NCI-H446 (cell line): ENCODE measurements at regions not wholly inside any gene's neighbourhood (a gene's known extent, or its start where the extent isn't known, plus 50 kb on each side); places are given as distances from the start of the nearest gene placed in this dataset.

Source experiments
- DNase-seq, 2 experiments: peaks; one replicate each; lab custom pipeline; 2025; lab: John Stamatoyannopoulos, UW

DNA sequence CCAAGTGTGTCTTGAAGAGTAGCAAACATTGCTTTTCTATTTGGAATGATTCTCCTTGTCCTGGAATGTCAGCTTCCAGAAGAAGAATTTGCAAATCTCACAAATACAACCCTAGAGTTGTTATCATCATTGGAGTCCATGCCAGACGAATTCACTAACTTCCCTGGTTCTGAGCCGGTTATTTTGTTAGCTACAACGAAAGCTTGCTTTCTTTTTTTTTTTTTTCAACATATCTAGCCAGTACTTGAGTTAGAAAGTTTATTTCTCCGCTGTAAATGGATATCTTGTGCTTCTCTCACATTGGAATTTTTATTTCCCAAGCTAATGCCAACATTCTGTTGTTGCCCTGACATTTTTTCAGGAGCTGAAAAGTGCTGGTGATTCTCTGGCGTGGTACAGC, 138.1 kb upstream of the POM121L12 start:
- DNase-seq, result no peak

DNA sequence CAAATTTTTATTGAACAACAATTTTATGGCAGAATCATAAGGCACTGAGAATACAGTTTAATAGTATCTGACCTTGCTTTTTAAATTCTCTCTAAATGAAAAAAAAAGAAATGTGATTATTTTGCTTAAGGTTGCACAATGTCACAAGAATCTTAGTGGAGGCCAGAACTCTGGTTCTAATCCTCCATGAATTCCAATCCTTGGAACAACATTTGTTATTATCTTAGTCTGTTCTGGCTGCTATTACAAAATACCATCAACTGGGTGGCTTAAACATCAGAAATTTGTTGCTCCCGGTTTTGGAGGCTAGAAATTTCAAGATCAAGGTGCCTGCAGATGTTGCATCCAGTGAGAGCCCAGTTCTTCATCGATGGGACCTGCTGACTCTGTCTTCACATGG, 158.2 kb upstream of the POM121L12 start:
- DNase-seq, result no peak

DNA sequence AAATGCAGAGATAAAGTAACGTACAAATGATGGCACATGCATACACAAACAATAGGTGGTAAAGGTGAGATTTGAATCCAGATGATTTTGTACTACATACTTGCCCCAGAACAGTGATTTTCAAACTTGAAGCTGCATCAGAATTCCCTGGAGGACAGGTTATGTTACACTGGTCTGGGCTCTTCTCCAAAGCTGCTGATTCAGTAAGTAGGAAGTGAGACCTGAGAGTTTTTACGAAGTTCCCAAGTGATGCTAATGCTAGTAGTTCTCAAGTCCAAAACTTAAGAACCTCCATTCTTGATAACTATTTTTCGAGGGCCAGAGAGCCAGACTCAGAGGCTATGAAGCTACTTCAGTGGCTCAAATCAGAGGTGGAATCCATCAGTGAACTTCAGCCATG, 159.0 kb upstream of the POM121L12 start:
- no peak for DNase-seq

DNA sequence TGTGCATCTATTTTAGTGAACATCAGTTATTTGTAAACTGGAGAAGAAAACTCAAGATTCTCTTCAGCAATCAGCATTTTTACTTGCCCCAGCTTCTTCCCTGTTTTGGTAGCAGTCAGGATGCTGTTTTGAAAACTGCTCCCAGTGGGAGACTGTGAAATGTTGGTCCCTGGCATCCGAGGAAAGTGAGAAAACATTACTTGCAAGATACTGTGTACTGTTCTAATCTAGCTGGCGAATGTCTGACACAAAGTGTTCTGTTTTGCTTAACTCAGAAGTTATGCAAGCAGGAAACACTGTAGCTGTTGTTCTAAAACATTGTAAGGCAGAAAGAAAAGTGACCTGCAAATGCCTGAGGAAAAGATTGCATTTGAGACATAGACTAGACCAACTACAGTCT, 171.8 kb upstream of the POM121L12 start:
- no peak for DNase-seq

DNA sequence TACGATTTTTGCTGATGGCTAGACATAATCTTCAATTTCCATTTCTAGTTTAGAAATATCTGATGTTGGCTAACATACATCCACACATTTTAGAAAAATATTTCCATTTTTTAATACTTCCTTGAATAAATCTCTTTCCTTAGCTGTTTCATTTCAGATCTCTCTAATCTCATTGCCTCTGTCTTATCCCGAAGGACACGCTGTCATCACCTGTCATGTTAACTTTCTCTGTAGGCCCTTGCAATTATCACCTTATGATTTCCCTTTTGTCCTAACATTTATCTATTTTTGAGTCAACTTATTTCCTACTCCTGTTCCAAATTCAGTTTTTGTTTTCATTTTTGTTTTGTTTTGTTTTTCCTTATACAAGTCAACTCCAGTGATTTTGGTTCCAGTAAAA, 173.1 kb upstream of the POM121L12 start:
- DNase-seq, result no peak

DNA sequence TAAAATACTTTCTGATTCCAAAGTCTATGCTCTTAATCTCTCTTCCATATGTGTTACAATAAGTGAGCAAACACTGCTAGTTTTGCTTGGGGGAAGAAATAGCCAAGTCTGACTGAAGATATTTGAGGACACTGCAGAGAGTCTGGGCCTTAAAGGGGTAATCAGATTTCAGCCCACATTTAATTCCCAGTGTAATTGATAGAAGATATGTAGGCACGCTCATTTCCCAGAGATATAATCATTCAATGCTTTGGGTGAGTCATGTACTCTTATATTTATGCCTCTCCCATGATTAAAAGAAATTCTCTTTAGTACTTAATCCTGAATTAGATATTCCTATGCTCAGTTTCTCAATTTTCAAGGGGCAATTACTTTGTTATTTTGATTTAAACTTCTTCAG, 178.1 kb upstream of the POM121L12 start:
- no peak for DNase-seq

DNA sequence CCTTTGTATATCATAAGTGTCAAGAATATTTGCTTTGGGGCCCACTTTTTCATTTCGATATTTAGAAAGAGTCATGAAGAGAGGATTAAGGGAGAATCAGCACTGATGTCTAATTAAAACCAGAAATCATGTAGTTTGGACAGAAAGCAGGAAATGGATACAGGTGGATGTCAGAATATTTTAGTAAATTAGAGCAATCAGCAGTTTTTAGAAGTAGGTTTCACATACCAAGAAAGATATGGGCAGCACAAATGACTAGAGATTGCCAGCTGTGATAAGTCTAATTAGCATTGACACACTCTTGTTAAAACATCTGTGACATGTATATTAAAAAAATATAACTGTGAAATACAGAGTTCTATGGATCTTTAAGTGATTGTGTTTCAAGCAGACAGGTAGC, 180.8 kb upstream of the POM121L12 start:
- DNase-seq, result no peak

DNA sequence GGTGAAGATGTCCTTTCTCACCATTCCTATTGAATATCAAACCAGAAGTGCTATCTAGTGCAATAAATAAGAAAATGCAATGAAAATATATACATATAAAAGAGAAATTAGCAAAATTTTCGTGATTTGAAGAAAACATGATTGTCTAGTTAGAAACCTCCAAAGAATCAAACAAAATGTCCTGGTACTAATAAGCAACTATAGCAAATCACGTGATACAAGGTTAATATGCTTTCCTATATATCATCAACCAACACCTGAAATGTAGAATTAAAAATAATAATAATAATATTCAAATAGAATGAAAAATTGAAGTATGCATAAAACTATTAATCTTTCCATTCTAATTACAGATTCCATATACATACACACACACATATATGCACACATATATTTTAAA, 183.9 kb upstream of the POM121L12 start:
- no peak for DNase-seq

DNA sequence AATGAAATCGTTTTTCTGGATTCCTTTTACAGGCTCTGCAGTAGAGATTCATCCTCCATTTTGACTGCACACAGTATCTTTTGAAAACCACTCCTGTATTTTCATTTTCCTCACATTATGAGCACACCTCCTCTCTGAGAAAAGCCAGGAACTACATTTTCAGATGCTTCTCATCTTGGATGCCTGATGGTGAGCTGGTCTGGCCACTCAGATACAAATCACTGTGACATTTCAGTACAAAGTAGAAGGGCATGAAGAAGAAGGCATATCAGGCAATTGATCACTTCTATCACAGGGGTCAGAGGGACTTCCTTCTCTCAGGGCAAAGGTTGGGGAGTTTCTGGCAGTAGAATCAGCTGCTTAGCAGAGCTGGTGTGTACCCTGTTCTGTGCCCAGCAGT, 192.0 kb upstream of the POM121L12 start:
- no peak for DNase-seq

DNA sequence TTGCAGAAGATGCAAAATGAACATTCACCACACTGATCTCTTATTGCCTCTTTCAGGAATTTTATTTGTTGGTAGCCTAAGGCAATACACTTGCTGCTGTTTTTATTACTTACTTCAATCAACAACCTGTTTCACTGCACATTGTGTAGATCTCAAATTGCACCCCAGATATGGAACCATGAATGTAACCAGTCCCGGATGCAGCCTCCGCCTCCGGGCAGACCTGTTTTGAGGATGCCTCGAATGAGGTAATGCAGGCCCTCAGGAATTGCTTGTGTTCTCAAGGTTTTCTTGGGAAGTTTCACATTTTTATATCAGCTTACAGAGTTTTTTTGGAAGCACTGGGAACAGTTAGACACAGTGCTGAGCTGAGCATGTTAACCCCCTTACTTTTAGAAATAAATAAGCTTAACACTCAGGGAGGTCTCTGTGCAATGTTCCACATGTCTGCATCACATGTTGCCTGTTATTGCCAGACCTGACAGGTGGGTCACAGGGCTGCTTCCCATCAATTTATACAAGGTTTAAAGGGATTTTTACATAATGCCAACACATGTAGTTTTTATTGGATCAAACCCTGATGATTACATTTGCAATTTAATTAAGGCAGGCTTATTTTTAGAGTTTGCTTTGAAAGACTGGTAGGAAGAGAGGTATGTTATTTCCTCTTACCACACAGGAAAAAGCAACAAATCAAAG, 193.1 kb upstream of the POM121L12 start:
- no peak for DNase-seq

DNA sequence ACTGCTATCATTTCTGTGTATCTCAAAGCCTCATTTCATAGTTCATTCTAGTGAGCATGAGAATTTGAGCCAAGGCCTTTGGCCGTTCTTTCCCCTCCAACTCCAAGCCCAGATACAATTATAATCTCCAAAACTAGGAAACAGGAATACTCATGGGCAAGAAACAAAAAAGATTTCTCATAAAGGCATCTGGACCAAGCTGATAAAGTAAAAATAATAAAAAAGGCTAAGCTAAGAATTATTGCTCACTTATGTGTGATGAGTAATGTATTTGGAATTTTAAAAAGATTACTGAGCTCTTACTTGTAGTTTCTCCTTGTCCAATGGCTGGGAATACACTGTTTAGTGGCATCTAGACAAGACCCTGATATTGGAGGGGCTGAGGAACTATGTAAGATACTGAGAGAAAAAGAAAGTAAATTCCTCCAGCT, 196.4 kb upstream of the POM121L12 start:
- DNase-seq, result no peak

DNA sequence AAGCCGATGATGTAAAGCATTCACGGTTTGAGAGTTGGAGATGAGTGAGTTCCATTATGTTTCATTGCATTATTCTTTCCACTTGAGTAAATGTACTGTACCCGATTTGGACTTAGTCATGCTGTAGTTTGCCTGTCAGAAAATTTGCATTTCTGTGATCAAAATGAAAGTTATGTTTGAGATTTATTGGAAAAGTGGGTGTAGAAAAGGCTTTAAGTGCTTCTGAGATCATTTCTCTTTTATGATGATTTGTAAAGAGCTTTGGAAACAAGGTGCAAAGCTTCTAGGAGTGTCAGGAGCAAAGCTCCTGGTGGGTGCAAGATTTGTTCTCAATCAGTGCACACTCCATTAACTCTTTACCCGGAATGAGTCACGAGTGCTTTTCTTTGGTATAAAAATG, 204.1 kb upstream of the POM121L12 start:
- DNase-seq, result no peak

DNA sequence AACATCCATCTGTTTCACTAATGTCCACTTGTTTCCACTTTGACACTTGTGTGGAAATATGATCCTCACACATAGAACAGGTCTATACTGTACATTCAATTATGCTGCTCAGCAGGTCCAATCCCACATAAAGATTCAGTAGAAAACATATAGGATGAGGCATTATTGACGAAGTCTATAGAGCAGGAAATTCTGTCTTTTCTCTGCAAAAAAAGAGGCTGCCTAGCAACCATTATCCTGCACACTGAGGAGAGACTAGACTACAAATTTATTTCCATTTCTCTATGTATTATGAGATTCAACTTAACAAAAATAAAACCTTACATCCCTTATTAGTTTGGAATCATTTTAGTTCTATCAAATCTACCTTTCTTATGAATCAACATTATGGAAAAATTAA, 204.6 kb upstream of the POM121L12 start:
- DNase-seq, result no peak

DNA sequence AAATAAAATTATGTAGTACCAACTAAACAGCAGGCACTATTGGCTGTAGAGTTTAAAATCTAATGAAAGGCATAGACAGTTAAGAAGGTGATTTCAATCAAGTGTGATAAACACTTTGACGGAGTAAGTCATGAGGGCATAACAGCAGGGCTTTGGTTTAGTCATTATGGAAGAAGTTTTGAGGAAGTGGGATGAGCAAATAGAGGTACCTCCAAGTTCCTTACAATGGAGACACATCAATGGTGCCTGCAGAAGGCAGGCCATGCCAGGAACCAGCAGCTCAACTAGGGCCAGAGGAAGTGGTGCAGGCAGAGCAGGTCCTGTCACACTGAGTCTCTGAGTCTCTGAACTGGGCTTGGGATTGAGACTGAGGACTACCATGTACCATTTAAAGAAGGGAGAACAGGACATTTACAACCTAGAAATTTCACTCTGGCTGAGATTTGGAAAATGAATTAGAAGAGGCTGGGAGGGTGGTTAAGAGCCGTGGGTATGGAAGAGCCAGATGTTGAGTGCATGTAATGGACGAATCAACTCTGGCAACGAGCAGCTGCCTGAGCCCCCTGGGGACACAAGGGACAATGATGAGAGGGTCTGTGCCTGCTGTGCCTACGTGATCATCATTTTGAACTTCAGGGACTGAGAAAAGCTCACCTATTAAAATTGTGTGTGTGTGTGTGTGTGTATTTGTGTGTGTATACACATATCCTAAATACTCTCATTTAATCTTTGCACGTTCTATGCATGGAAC, 208.7 kb upstream of the POM121L12 start:
- DNase-seq, result no peak

DNA sequence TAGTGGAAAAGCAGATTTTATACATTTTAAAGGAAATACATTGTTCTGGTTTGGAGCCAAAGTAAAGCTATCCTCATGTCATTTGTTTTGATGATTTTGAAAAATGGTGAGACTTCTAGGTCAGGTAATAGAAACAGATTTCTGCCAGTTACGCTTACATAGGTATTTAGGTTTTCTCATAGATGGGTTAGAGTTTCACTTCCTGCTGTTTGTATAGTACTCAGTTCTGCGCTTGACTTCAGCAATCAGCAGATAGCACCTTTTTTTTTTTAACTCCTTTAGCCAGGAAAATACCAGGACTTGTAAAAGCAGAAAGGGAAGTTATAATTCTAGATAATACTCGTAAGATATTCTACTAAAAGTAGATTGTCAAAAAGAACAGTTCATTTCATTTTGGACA, 209.8 kb upstream of the POM121L12 start:
- DNase-seq, result no peak

DNA sequence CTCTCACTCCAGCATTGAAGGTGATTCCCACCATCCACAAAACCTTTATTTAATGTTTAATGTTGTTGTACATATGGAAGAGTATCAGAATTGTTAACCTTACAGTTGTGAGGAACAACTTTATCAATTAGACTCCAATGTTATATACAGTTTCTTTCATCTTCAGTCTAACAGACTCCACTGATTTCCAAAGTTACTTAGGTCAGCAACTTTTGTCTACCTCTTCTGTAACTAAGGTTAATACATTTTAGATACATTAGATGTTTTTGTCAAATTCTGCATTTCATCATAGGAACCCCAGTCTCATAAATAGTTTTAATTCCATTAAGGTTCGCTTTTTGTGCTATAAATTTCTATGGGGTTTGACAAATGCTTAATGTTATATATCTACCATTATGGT, 223.9 kb upstream of the POM121L12 start:
- DNase-seq, result no peak

DNA sequence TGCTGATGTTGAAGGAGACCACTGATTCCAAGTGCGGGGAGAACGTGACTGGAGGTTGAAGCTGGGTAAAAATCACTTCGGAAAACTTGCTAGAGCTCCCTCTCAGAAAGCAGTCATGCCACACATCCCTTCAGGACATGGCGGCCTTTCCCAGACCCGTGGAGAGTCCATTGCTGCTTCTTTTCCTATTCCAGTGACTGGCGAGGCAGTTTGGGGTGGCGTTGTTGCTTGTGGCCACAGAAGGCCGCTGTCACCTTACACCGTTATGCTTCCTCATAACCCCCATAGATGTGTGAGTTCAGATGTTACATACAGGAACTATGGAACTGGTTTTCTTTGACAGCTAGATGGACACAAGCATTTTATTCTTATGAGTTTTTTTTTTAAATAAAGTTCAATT, 235.6 kb upstream of the POM121L12 start:
- no peak for DNase-seq

DNA sequence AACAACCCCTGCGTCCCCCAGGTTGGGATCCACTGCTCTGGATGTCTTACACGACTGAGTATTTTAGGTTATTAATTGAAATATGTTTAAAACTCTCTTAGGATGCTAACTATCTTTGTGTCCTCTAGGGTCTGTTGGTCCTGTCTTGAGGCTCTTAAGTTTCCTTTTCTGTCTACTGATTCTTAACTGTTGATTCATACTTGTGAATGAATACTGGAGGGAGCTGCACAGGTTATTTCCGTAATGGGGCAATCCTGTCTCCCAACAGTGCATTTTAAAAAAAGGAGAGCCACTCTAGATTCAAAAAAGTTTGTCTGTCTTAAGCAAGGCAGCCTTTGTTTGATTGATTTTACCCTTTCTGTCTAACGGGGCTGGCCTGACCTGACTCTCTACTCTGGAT, 237.6 kb upstream of the POM121L12 start:
- DNase-seq, result no peak

DNA sequence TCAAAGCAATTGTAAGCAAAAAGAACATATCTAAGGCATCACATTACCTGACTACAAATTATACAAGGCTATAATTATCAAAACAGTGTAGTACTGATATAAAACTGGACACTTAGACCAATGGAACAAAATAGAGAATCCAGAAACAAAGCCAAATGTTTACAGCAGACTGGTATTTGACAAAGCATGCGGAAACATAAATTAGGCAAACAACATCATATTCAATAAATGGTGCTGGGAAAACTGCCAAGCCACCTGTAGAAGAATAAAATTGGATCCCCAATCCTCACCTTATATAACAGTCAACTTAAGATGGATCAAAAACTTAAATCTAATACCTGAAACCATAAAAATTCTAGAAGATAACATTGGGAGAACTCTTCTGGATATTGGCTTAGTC, 240.8 kb upstream of the POM121L12 start:
- no peak for DNase-seq

DNA sequence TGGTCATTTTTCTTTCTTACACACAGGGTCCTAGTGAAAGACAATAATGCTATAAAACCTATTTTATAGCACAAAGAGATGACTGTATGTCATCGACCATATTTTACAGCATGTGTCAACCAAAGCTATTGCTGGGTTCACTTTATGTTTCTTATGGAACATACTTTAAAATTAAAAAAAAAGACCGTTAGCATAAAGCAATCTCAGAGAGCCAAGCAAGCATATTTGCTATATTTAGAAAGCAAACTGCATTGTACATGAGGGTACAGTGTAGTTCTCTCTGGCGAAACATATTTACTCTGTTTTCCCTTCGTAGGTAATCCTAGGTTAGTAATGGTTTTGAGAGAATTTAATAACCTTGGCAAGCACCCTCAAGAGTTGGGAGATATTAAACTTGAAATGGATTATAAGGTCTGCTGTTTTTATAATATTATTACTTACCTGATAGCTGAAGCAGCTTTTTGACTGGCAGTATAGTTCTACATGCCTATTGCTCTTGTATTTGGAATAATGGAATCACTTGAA, 244.2 kb upstream of the POM121L12 start:
- no peak for DNase-seq

DNA sequence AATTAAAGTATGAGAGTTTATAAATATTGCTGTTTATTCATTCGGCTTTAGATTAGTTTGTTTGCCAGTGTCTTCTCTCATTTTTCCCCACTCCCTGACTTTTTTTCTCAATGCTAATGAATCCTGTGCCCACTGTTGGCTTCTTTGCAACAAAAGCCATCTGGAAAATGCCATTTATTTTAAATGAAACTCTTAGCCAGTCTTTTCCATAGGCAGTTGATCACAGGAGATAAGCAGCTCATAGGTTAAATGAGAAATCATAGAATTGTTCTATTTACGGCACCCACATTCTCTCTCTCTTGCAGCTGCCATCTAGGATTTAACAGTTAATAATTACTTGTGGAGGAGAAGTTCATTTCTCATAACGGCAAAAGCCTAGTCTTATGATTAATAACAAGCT, 249.3 kb upstream of the POM121L12 start:
- DNase-seq, result no peak

DNA sequence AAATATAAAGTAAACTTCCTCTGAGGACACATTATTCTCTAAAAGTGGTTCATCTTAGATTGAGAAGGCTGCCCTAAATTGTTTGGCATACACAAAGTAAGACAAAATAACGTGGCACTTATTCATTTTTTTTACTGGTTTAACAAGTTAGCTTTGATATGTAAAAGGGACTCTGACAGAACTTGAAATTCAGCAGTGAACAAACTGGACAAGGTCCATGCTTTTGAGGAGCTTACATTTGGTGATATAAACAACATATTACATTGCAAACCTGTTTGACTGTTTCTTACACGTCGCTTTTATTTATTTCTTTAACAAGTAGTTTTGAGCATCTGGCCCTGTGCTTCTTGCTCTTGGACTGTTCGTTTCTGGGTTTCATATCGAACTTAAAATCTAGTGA, 253.1 kb upstream of the POM121L12 start:
- no peak for DNase-seq

DNA sequence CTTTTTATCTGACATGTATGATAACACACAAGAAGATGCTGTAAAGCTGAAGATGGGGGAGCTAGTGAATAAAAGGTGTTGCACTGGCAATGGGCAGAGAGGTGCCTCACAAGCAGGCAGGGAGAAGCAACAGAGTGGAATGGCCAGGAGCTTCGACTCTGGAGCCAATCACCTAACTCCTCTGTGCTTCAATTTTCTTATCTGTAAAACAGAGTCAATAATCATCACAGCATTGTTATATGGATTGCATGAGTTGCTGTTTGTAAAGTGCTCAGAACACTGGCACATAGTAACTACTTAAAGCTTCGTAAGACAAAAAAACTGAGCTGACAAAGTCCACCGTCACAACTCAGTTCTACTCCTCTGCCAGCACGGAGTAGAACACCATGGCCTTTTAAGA, 254.2 kb upstream of the POM121L12 start:
- no peak for DNase-seq

DNA sequence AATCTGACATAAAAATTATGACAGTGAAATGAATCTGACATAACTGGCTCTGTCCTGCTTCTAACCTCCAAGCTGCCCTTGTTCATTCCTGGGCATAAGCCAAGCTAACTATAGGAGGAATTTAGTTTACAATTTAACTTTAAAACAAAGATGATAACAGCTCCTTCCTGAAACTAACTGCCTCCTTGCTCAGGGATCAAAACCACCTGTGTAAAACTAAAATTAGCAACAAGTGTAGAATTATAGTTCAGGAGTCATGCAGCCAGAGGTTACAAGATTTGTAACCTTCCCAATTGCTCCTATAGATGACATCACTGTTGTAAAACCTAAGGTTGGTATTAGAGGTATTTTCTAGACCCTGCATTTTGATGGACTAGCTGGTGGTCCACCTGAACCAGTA, 256.4 kb upstream of the POM121L12 start:
- DNase-seq, result no peak
